GM18951 (cell line): ENCODE measurements at regions not wholly inside any gene's neighbourhood (a gene's known extent, or its start where the extent isn't known, plus 50 kb on each side); places are given as distances from the start of the nearest gene placed in this dataset.

Source experiments
- POLR2A ChIP-seq: IDR thresholded peaks from 4 replicates; pipeline ENCODE4 v1.6.1; 2011; ENCODE audit warnings: mild to moderate bottlenecking; ENCODE audit not compliant: insufficient read length, insufficient read depth; ENCODE audit errors: extremely low read depth
- in situ Hi-C: fragments of 300-500 bp; cut with MboI; formaldehyde crosslinking; loops from one replicate; pipeline ENCODE4 v1.12.0; 2022; ENCODE audit warnings: low sequenced_read_pairs, mixed read lengths, inconsistent platforms; ENCODE audit not compliant: unreplicated experiment

- in situ Hi-C loops, result no loop called here
These were observed 56.0 kb downstream of the EN1 start for GRCh38 chr2:118791483-118791882.

GRCh38 chr2:118786746-118787145, 60.7 kb downstream of the EN1 start:
- in situ Hi-C loops, result no loop called here
- TF ChIP-seq POLR2A, result no peak

More at GRCh38 chr2:118791483-118791882, 56.0 kb downstream of the EN1 start:
- TF ChIP-seq POLR2A, result no peak

DNA sequence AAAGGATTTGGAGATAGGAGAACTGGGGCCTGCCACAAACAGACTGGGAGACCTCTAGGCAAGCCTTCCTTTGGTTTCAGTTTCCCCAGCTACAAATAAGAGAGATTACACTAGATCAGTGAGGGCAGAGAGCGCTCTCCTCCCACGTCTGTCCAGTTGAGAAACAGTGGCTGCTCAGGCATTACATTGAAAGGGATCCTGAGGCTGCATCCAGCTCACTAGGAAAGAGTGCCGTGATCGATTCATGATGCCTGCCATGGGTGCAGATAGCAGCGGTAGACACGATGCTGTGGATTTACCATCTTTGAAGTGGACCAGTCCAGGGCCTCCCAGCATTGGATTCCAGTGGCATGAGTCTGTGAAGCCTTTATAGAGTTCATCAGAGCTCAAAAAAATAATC, 62.6 kb downstream of the EN1 start:
- in situ Hi-C loops, result no loop called here
- TF ChIP-seq POLR2A, result no peak

DNA sequence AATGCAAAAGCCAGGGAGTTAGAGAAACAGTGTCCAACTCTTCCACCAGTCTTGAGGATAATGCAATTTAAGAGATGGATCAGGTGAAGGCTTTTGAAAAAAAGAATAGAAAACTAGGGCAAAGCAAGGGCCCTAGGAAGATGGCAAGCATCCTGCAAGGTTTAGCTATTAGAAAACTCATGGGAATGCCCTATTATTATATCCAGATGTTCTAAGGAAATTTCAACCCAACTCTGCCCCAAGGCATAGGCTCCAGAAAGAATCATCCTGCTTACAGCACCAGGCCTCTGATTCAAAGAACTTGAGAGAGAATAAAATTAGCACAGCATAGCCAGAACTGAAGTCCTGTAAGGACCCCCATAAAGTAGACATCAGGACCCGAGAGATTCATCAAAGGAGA, 68.1 kb downstream of the EN1 start:
- in situ Hi-C loops, result no loop called here
- no peak for TF ChIP-seq POLR2A

DNA sequence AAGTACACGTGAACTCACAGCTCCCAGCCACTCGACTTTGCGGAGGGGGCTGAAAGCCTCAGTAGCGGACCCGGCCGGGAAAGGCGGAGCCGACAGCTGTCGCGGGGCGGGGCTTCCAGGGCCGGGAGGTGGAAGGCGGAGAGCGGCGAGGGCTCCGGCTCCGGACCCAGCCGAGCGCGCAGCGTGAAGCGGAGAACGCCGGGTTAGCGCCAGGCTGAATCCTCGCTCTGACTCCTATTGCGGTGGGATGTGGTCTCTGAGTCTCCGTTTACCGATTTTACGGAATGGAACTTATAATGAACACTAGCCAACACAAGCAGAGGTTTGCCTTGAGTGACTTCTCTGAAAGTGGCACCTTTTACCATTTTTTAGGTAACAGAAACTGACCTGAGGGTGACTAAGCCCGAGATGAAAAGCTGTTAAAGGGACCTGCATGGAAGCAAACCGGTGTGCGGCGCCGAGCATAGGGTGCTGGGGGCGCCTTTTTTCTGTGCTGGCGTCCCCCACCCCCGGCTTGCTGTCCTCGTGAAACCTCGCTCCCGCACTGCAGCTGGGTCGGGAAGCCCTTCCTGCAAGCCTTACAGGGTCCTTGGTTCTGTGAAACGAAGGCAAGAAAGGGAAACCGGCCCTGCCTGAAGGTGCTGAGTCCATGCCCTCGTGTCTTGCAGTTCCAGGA, 72.9 kb downstream of the EN1 start:
- TF ChIP-seq POLR2A, result no peak
- in situ Hi-C loops, result no loop called here

GRCh38 chr2:118773826-118774225, 73.6 kb downstream of the EN1 start:
- in situ Hi-C loops, result no loop called here
- TF ChIP-seq POLR2A, result no peak

DNA sequence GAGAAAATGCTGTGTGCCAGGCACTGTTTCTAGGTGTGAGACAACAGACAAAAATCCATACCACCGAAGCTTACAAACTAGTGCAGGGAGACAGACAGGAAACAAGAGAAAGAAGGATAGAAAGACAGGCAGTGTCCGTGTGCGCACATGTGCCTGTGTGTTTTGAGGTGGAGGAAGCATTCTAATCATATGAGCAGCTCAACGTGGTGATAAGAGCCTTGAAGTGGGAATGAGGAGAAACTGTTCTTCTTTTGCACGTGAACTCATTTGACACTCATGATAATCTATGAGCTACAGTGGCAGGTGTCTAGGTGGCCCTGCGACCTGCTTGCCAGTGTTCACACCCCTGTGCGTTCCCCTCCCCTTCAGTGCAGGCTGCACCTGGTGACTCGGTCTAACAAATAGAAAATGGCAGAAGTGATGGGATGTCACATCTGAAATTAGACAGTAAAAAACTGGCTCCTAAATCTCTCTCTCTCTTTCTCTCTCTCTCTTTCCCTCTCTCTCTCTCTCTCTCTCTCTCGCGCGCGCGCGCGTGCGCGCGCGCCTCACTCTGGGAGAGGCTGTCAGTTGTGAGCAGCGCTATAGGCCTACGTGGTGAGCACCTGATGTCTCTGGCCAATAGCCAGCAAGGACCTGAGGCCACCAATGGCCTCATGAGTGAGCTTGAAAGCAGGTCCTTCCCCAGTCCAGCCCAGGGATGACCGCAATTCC, 74.8 kb downstream of the EN1 start:
- TF ChIP-seq POLR2A, result no peak
- in situ Hi-C loops, result no loop called here

GRCh38 chr2:118769707-118770400, 77.6 kb downstream of the EN1 start:
- TF ChIP-seq POLR2A, result no peak
- in situ Hi-C loops, result no loop called here

DNA sequence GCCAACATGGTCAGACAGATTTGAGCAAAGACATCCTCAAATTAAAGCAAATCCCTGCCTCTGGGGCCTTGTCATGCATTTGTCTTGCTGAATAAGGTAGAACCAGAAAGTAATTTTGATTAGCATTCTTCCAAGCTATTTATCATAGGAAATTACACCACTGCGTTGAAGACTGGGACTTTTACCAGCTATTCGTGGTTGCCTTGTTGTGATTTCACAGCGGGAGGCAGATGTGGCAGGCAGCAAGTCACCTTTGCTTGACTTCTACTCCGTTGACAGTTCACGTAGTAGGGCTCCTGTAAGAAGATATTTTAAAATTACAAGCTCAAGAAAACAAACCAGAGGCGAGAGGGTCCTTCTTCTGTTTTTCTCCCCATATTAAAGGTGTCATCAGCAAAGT, 80.6 kb downstream of the EN1 start:
- in situ Hi-C loops, result no loop called here
- no peak for TF ChIP-seq POLR2A

GRCh38 chr2:118764855-118765254, 82.6 kb downstream of the EN1 start:
- TF ChIP-seq POLR2A, result no peak
- in situ Hi-C loops, result no loop called here

DNA sequence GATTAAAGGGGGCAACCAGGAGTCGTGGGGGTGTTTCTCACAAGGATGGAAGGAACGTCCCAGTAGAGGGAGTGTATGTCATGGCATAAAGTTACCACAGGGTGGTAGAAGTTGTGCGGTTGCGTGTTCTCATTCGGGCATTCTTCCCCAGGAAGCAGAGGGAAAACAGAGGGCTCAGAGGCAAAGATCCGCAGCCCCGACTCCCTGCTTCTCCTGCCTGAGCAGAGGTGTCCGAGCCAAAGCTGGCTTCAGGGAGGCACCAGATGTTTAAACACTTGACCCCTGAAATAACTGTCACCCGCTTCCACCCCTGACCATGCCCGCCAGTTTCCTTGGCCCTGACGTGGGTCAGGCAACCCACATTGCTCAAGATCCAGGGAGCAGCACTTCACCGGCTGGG, 83.7 kb downstream of the EN1 start:
- TF ChIP-seq POLR2A, result no peak
- in situ Hi-C loops, result no loop called here

GRCh38 chr2:118762290-118762689, 85.2 kb downstream of the EN1 start:
- in situ Hi-C loops, result no loop called here
- TF ChIP-seq POLR2A, result no peak

GRCh38 chr2:118761771-118762170, 85.7 kb downstream of the EN1 start:
- no peak for TF ChIP-seq POLR2A
- in situ Hi-C loops, result no loop called here

- TF ChIP-seq POLR2A, result no peak
- in situ Hi-C loops, result no loop called here
These were observed 91.5 kb downstream of the EN1 start for GRCh38 chr2:118755901-118756300.
